Stimulated activated naive CD4-positive, alpha-beta T cell treated with Interleukin-2 at 50 U/mL for 16 hours (primary cell): ENCODE measurements at regions not wholly inside any gene's neighbourhood (a gene's known extent, or its start where the extent isn't known, plus 50 kb on each side); places are given as distances from the start of the nearest gene placed in this dataset.
"Not testable (repeated sequence)": the region's sequence is repeated elsewhere in the genome, so short reads cannot be mapped to it uniquely, and the experiment has no call there.

ENCODE experiments used
- DNase-seq: peaks from one replicate; lab custom pipeline; 2025; lab: John Stamatoyannopoulos, UW

- DNase-seq, result no peak
Observed at GRCh38 chr1:119191325-119191724, 50.9 kb upstream of the WARS2 start.

DNA sequence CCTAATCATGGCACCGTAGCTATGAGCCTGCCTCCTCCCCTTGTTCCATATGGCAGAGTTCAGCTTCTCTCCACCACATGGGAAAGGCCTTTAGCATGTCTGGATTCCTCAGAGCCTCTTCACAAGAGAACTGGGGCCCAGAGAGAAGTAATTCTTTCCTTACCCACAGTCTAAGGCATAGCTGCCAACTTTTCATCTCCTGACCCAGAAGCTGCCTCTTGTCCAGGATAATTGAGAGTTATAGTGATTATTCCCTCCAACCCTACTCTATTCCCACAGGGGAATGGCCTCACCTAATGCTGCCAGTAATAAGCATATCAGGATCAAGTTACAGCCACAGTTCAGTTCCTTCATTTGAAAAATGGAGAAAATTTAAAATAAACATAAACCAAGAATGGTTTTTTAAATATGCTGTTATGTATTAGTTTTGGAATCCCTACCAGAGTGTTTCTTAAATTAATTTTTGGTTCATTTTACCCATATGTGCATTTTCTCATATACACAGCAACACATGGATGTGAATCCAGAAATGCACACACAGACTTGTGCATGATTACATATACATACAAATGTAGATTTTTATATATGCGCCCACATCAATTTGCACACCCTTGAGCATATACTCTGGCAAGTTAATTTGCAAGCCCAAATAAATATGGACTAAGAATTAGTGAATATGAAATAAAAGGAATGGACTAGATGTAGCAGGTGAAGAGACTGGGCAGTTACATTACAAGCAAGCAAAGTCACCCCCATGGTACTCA, 63.9 kb upstream of the WARS2 start:
- DNase-seq, result no peak

DNA sequence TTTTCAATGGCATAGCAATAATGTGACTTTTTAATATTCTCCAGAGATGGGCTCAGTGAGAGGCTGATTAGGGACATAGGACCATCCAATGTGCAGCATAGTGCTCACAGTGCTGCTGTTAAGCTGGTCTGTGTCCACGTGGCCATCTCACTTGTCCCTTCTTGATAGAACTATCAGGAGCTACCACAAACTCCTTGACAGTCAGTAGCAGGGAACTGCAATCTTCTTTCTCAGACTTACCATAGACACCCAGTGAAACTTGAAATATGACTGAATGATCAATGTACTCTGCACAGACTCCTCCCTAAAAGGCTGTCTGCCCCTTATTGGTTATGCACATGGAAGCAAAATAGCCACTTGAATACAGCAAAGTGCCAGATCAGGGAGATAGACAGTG, 64.5 kb upstream of the WARS2 start:
- DNase-seq, result no peak

GRCh38 chr1:119209061-119209460, 68.6 kb upstream of the WARS2 start:
- no peak for DNase-seq

DNA sequence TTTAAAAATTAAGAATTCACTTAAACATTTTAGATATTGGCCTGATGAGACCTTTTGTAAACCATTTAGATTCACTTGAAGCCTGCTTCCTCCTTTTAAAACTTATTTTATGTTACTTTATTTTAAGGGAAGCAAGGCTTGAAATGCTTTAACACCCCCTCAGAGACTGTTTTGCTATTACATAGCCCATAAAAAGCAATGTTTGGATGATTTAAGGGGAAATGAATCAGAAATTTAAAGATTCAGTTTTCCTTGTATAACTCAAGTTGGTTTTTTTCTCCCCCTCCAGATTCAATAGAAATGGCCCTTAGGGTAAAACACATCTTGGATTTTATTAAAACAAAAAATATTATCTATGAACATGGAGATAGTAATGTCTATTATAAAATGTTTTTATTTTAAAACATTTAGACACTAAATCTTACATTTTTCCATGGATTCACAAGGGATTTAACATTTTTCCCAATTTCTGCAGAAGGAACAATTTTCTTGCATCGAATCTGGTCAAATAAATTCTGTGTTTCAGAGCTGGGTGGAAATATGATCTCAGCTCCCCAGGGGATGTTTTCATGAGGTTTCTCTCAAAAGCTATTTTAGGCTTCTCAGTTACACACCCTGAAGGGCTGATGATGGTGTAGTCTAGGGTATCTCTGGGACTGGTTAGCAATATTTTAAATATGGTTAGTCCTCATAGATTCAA, 69.3 kb upstream of the WARS2 start:
- DNase-seq, result no peak

DNA sequence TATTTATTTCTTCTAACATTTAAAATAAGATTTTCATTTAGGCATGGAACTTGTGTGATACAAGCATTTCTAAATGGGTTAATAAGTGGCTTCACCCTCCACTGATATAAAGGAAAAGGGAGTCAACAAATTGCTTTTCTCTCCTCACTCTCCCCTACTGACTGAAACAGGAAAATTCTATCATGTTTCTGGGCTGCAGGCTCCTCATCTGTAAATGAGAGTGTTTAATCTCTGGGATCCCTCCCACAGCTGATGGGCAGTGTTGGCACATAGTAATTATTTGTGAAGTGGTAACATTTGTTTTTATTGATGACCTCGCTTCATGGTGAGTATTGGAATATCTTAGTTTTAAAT, 69.8 kb upstream of the WARS2 start:
- DNase-seq, result no peak

- DNase-seq, result not testable (repeated sequence)
Observed at GRCh38 chr1:119213213-119213612, 72.8 kb upstream of the WARS2 start.

DNA sequence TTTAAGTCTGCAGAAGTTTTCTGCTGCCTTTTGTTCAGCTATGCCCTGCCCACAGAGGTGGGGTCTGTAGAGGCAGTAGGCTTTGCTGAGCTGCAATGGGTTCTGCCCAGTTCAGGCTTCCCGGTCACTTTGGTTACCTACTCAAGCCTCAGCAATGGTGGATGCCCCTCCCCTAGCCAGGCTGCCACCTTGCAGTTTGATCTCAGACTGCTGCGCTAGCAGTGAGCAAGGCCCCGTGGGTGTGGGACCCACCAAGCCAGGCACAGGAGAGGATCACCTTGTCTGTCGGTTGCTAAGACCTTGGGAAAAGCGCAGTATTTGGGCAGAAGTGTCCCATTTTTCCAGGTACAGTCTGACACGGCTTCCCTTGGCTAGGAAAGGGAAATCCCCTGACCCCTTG, 74.5 kb upstream of the WARS2 start:
- DNase-seq, result not testable (repeated sequence)

DNA sequence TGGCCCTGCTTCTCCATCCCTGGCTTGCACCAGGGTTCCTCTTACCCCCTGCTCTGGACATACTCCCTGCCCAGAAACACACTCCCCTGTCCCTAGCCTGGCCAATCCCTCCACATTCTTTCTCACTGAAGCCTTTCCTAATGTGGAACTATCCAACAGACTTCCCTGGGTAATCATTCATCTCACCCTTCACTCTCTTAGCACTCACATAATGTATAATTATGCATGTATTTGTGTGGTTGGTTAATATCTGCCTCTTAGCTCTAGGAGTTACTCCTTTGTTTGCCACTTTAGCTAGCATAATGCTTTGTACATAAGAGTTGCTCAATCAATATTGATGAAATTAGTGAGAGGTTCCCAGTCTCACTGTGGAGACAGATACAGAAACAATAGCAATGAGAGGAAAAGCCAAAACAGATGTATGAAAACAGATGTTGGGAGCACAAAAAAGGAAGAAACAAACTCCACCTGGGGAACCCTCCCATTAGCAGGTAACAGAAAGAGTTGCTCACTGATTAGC, 76.9 kb upstream of the WARS2 start:
- no peak for DNase-seq

DNA sequence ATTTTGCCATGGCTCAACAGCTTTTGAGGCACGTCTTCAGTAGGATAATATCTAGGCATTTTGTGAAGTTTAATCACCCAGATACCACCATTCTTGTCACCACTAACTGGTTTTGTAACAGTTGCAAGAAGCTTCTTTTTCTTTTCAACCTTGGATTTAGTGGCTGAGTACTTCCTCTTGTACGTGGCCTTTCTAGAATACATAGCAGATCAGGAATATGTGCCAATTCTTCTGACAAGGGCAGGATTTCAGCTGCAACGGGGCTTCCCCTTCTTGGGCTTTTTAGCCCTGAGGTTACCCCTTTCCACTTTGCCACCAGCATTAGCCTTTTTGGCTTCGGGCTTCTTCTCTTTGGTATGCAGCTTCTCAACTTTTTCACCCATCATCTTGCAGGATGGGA, 79.3 kb upstream of the WARS2 start:
- DNase-seq, result no peak

DNA sequence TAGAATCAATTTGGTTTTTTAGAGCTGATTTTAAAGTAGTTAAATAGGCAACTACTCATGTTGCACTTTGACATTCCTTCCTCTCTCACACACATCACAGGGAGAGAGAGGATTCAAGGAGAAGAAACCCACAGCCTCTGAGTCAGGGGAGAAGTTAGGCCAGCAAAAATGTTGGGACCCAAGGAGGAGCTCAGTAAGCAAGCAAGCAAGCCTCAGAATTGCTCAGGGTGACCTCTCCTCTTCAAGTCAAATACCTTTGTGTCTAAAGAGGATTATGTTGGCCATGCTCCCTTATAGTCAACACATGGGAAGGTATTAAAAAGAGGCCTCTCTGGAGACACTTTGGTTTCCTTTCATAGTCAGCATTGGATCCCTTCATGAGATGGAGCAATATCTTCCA, 80.5 kb upstream of the WARS2 start:
- no peak for DNase-seq

- no peak for DNase-seq
Observed at GRCh38 chr1:119222271-119222670, 81.8 kb upstream of the WARS2 start.

- DNase-seq, result no peak
Observed at GRCh38 chr1:119225265-119225664, 84.8 kb upstream of the WARS2 start.

DNA sequence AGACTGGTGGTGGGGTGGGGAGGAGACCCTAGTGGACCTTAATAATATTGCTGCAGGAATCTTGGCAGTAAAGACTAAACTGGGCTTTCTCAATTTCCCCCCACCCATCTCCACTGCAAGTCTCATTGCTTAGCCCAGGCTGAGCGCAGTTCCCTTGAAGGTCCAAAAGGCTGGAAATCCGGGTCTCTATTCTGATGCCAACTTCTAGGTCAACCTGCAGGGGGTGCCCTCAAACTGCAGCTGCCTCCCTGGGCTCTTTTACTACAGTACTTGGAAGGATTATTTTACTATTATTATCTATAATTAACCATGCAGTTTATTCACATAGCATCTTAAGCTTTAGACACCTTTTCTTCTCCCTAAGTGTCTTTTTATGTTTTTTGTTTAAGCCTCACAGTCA, 85.4 kb upstream of the WARS2 start:
- no peak for DNase-seq

GRCh38 chr1:119226321-119226720, 85.9 kb upstream of the WARS2 start:
- no peak for DNase-seq

GRCh38 chr1:119226913-119227312, 86.5 kb upstream of the WARS2 start:
- no peak for DNase-seq

- DNase-seq, result no peak
Observed at GRCh38 chr1:119227456-119227855, 87.0 kb upstream of the WARS2 start.

DNA sequence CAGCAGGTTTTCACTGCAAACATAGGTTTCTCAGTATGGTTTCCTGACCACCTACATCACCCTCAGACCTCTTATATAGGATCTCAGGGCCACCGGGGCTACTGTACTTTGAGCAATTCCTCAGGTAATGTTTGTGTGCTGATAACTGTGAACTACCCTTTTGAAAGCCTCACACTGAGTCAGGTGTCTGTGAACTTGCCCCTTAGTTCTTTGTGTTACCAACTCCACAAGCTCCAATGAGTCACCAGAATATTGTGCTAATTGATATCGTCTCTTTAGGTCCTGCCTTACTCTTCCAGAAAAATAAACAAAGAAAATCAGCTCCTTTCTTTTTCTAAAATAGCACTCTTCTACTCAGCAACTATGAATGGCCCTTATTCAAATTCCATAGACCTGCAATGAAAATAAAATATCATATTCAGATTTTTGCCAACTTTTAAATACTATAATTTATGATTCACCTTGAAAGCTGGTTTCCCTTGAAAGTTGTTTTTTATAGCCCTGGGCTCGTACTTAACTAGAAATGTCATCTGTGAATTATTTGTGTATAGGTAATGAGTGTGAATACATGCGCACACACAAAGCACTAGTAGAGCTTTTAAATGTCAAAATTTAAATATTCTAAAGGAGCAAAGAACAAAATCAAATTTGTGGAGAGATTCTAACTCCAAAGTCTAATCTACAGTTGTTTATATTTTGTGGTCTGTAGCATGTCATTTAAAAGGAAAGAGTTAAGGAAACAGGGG, 88.1 kb upstream of the WARS2 start:
- DNase-seq, result no peak

DNA sequence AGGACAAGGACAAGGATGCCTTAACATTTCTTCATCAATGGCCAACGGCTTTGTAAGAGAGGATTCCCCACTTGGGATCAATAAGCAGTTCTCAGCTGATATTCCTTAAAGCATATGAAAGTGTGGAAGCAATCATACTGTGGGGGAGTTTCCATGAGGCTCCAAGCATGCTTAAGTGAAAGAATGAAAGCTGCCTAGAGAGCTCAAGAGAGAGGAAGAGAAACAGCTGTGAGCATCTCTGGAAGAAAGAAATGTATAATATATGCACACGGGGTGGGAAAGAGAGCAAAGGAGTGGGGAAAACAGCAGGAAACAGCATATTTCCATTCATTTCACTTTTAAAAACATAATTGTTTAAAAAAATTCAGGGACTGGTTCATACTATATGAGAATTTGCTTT, 94.7 kb upstream of the WARS2 start:
- no peak for DNase-seq

GRCh38 chr1:119245881-119246280, 105.4 kb upstream of the WARS2 start:
- DNase-seq, result no peak

- DNase-seq, result no peak
Observed at GRCh38 chr1:119249283-119249682, 108.8 kb upstream of the WARS2 start.

- no peak for DNase-seq
Observed at GRCh38 chr1:119250299-119250698, 109.8 kb upstream of the WARS2 start.

GRCh38 chr1:119251751-119252150, 111.3 kb upstream of the WARS2 start:
- DNase-seq, result no peak
